C4-2B (cell line): ENCODE measurements at regions not wholly inside any gene's neighbourhood (a gene's known extent, or its start where the extent isn't known, plus 50 kb on each side); places are given as distances from the start of the nearest gene placed in this dataset.

ENCODE experiments used
- CTCF ChIP-seq: fragments of 450-650 bp; conservative IDR thresholded peaks from 2 replicates; pipeline ENCODE4 v1.5.1; 2017; ENCODE audit warnings: mild to moderate bottlenecking
- ZFX ChIP-seq: fragments of 450-650 bp; IDR thresholded peaks from 2 replicates; pipeline ENCODE4 v1.6.1; 2017

DNA sequence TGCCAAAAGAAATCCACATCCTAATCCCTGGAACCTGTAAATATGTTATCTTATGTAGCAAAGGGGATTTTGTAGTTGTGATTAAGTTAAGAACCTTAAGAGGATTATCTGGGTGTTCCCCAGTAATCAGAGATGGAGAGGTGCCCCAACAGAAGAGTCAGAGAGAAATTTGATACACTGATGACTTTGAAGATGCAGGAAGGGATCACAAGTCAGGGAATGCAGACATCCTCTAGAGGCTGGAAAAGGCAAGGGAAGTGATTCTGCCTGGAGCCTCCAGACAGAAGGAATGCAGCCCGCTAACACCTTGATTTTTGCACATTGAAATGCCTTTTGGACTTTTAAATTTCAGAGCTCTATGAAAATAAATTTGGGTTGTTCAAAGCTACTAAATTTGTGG lies 531.7 kb downstream of the DNAJB9 start:
- TF ChIP-seq CTCF (no peak), ZFX (no peak)
